Transverse colon (tissue), 4 donors: ENCODE measurements at regions not wholly inside any gene's neighbourhood (a gene's known extent, or its start where the extent isn't known, plus 50 kb on each side); places are given as distances from the start of the nearest gene placed in this dataset.

ENCODE experiments used
- DNase-seq: peaks from one replicate; pipeline ENCODE4 v3.0.0-alpha.2; 2019
- H3K27ac ChIP-seq, 4 donors: fragments of 200-600 bp; sonication (generic); 2 replicates each; pipeline ENCODE4 v1.5.1; 2016 to 2018; ENCODE audit warnings: inconsistent platforms in 4 of 4
- H3K27me3 ChIP-seq: fragments of 200-600 bp; sonication (generic); 2 replicates; pipeline ENCODE4 v1.5.1; 2017; ENCODE audit warnings: inconsistent platforms
- H3K36me3 ChIP-seq, 4 donors: fragments of 200-600 bp; sonication (generic); 2 replicates each; pipeline ENCODE4 v1.5.1; 2017 to 2019; ENCODE audit warnings: inconsistent platforms in 4 of 4
- H3K4me1 ChIP-seq, 4 donors: fragments of 200-600 bp; sonication (generic); 2 replicates each; pipeline ENCODE4 v1.5.1; 2017 to 2020; ENCODE audit warnings: inconsistent platforms in 4 of 4
- H3K4me3 ChIP-seq, 4 donors: fragments of 200-600 bp; sonication (generic); 1 replicate in 1 of 4; 2 replicates in 3 of 4; pipeline versions ENCODE4 v1.5.1 to v1.6.1; 2017 to 2019; ENCODE audit warnings: inconsistent platforms in 4 of 4
- H3K9me3 ChIP-seq, 2 donors: fragments of 200-600 bp; sonication (generic); 2 replicates each; pipeline ENCODE4 v1.5.1; 2017 to 2019; ENCODE audit warnings: inconsistent platforms in 2 of 2
- CTCF ChIP-seq, 5 experiments: fragments of 200-600 bp in 3 of 5; fragments of 450-650 bp in 2 of 5; sonication (generic) in 3 of 5; IDR thresholded peaks; 1 replicate in 2 of 5; 2 replicates in 3 of 5; pipeline ENCODE4 v1.5.1; 2016 to 2017; ENCODE audit warnings: antibody characterized with exemption in 5 of 5, inconsistent platforms in 3 of 5, mild to moderate bottlenecking in 2 of 5, moderate library complexity in 1 of 5
- EP300 ChIP-seq: sonication (generic); formaldehyde crosslinking; IDR thresholded peaks from one replicate; pipeline ENCODE4 v1.6.1; 2017; ENCODE audit warnings: antibody characterized with exemption, low read depth
- POLR2A ChIP-seq: fragments of 450-650 bp; IDR thresholded peaks from one replicate; pipeline ENCODE4 v1.6.1; 2016; ENCODE audit warnings: antibody characterized with exemption, mild to moderate bottlenecking, moderate library complexity
- POLR2AphosphoS5 ChIP-seq, 3 donors: sonication (generic); formaldehyde crosslinking; IDR thresholded peaks; one replicate each; pipeline ENCODE4 v1.6.1; 2016; ENCODE audit warnings: antibody characterized with exemption in 3 of 3
- WGBS, 2 donors: methylation state at CpG; one replicate each; pipeline ENCODE4 v1.1.5; 2018; ENCODE audit warnings: low coverage in 1 of 2; 5-methylcytosine and 5-hydroxymethylcytosine counted together
- in situ Hi-C, 4 donors: fragments of 200-750 bp; cut with MboI; loops; one replicate each; pipeline versions ENCODE4 v1.15.0 to v1.15.1; 2017; ENCODE audit warnings: low sequenced_read_pairs in 3 of 4, low pct_ligation_motif_present in 1 of 4, low pct_unique_long_range_greater_than_20kb in 1 of 4
- intact Hi-C: fragments of 100-400 bp; cut with DNase I; formaldehyde crosslinking; loops from one replicate; pipeline ENCODE4 v1.15.1; 2023; ENCODE audit warnings: low total_unique reads

- Histone ChIP-seq H3K27ac (no peak overlapping the region), H3K27me3 (no peaks in the 10 kb centered on the region), H3K36me3 (no peaks in the 10 kb centered on the region), H3K9me3 (no peaks in the 10 kb centered on the region), H3K4me1 (no peaks in the 10 kb centered on the region), H3K4me3 (no peak overlapping the region)
- intact Hi-C loops (no loop called here), in situ Hi-C loops (no loop called here)
- no peak for DNase-seq
- TF ChIP-seq CTCF (IDR thresholded peaks at IDR 0.05) (no peak), POLR2A (no peak), EP300 (no peak), POLR2AphosphoS5 (IDR thresholded peaks at IDR 0.05) (no peak)
Observed at GRCh38 chr3:157660847-157661246, 157.6 kb upstream of the VEPH1 start.

- no peak for DNase-seq
- H3K9me3 ChIP-seq = no peaks in the 10 kb centered on the region
- H3K4me3 ChIP-seq = no peak overlapping the region
- intact Hi-C loops (no loop called here), in situ Hi-C loops (no loop called here)
- no peak overlapping the region for H3K27ac ChIP-seq
- H3K36me3 ChIP-seq = no peaks in the 10 kb centered on the region
- H3K27me3 ChIP-seq = no peaks in the 10 kb centered on the region
- 77 to 86% methylated on average over 2 of the region's 2 CpGs for WGBS, 2 donors
- TF ChIP-seq POLR2A = no peak
- no peak for TF ChIP-seq POLR2AphosphoS5 (IDR thresholded peaks at IDR 0.05)
- no peak for TF ChIP-seq EP300
- TF ChIP-seq CTCF (IDR thresholded peaks at IDR 0.05) = no peak
- no peaks in the 10 kb centered on the region for H3K4me1 ChIP-seq
Observed at GRCh38 chr3:157652366-157652765, 149.2 kb upstream of the VEPH1 start.

- intact Hi-C loops (no loop called here), in situ Hi-C loops (no loop called here)
- Histone ChIP-seq H3K4me3 (no peak overlapping the region), H3K36me3 (no peaks in the 10 kb centered on the region), H3K9me3 (no peaks in the 10 kb centered on the region), H3K27ac (no peak overlapping the region), H3K4me1 (no peaks in the 10 kb centered on the region), H3K27me3 (no peaks in the 10 kb centered on the region)
- WGBS, 2 donors = 44 to 47% methylated on average over 1 of the region's 1 CpG
- no peak for DNase-seq
- no peak for TF ChIP-seq POLR2AphosphoS5 (IDR thresholded peaks at IDR 0.05)
- no peak for TF ChIP-seq CTCF (IDR thresholded peaks at IDR 0.05)
- no peak for TF ChIP-seq EP300
- TF ChIP-seq POLR2A = no peak
Observed at GRCh38 chr3:157650699-157651098, 147.5 kb upstream of the VEPH1 start.

GRCh38 chr3:157650172-157650571 lies 147.0 kb upstream of the VEPH1 start:
- no peak for DNase-seq
- in situ Hi-C loops (no loop called here), intact Hi-C loops (no loop called here)
- Histone ChIP-seq H3K36me3 (no peaks in the 10 kb centered on the region), H3K4me3 (no peak overlapping the region), H3K27me3 (no peaks in the 10 kb centered on the region), H3K9me3 (no peaks in the 10 kb centered on the region), H3K27ac (no peak overlapping the region), H3K4me1 (no peaks in the 10 kb centered on the region)
- WGBS, 2 donors = 30 to 33% methylated on average over 1 of the region's 1 CpG
- TF ChIP-seq POLR2AphosphoS5 (IDR thresholded peaks at IDR 0.05) (no peak), EP300 (no peak), CTCF (IDR thresholded peaks at IDR 0.05) (no peak)
